HepG2 (cell line): ENCODE measurements at regions not wholly inside any gene's neighbourhood (a gene's known extent, or its start where the extent isn't known, plus 50 kb on each side); places are given as distances from the start of the nearest gene placed in this dataset.

ENCODE experiments used
- BCL6 ChIP-seq: IDR thresholded peaks from 2 replicates; pipeline ENCODE4 v1.6.1; 2016; ENCODE audit warnings: missing genetic modification reagents, missing compliant biosample characterization
- CHCHD3 ChIP-seq: sonication (generic); formaldehyde crosslinking; IDR thresholded peaks from 2 replicates; pipeline ENCODE4 v1.8.0; 2022; ENCODE audit warnings: mild to moderate bottlenecking, missing genetic modification reagents, moderate library complexity
- EHMT2 ChIP-seq: fragments of 200-600 bp; sonication (generic); IDR thresholded peaks from 2 replicates; pipeline ENCODE4 v1.7.0; 2017; ENCODE audit warnings: antibody characterized with exemption, low read depth, low read length, borderline replicate concordance
- ETV5 ChIP-seq: IDR thresholded peaks from 2 replicates; pipeline ENCODE4 v1.6.1; 2018; ENCODE audit warnings: missing biosample characterization, missing genetic modification reagents, inconsistent platforms, borderline replicate concordance
- HMG20B ChIP-seq: conservative IDR thresholded peaks from 2 replicates; pipeline ENCODE4 v1.6.1; 2016; ENCODE audit warnings: missing genetic modification reagents, missing compliant biosample characterization
- IKZF1 ChIP-seq: fragments of 450-650 bp; IDR thresholded peaks from 2 replicates; pipeline ENCODE4 v1.7.1; 2016
- ISX ChIP-seq: sonication (generic); formaldehyde crosslinking; conservative IDR thresholded peaks from 2 replicates; pipeline ENCODE4 v1.5.0; 2020; ENCODE audit warnings: missing genetic modification reagents
- MYNN ChIP-seq: sonication (generic); formaldehyde crosslinking; IDR thresholded peaks from 2 replicates; pipeline ENCODE4 v1.4.0; 2020; ENCODE audit warnings: mild to moderate bottlenecking, low read depth, missing genetic modification reagents
- SKI ChIP-seq: fragments of 450-650 bp; IDR thresholded peaks from one replicate; pipeline ENCODE4 v1.6.1; 2018; ENCODE audit warnings: mild to moderate bottlenecking; ENCODE audit not compliant: partially characterized antibody
- TGIF2 ChIP-seq: IDR thresholded peaks from 2 replicates; pipeline ENCODE4 v1.6.1; 2016; ENCODE audit warnings: control low read depth, missing compliant biosample characterization
- ZBED4 ChIP-seq: sonication (generic); formaldehyde crosslinking; IDR thresholded peaks from 2 replicates; pipeline ENCODE4 v1.4.0; 2020; ENCODE audit warnings: missing genetic modification reagents, borderline replicate concordance
- ZNF18 ChIP-seq: sonication (generic); formaldehyde crosslinking; IDR thresholded peaks from 2 replicates; pipeline ENCODE4 v1.8.0; 2022; ENCODE audit warnings: mild to moderate bottlenecking, missing genetic modification reagents; ENCODE audit not compliant: insufficient replicate concordance
- ZNF224 ChIP-seq: sonication (generic); formaldehyde crosslinking; IDR thresholded peaks from 2 replicates; pipeline ENCODE4 v1.5.0; 2020; ENCODE audit warnings: mild to moderate bottlenecking, missing genetic modification reagents
- ZNF232 ChIP-seq: sonication (generic); formaldehyde crosslinking; IDR thresholded peaks from 2 replicates; pipeline ENCODE4 v1.4.0; 2020; ENCODE audit warnings: missing genetic modification reagents, borderline replicate concordance
- ZNF362 ChIP-seq: sonication (generic); formaldehyde crosslinking; IDR thresholded peaks from 2 replicates; pipeline ENCODE4 v1.4.0; 2020; ENCODE audit warnings: missing genetic modification reagents, mild to moderate bottlenecking, borderline replicate concordance
- ZNF432 ChIP-seq: sonication (generic); formaldehyde crosslinking; IDR thresholded peaks from 2 replicates; pipeline ENCODE4 v1.5.0; 2020; ENCODE audit warnings: missing genetic modification reagents, mild to moderate bottlenecking, borderline replicate concordance
- ZNF614 ChIP-seq: IDR thresholded peaks from 2 replicates; pipeline ENCODE4 v1.6.1; 2018; ENCODE audit warnings: missing biosample characterization, missing genetic modification reagents, inconsistent platforms, borderline replicate concordance
- ZNF773 ChIP-seq: sonication (generic); formaldehyde crosslinking; IDR thresholded peaks from 2 replicates; pipeline ENCODE4 v1.4.0; 2020; ENCODE audit warnings: missing genetic modification reagents, borderline replicate concordance
- ZNF878 ChIP-seq: sonication (generic); formaldehyde crosslinking; IDR thresholded peaks from 2 replicates; pipeline ENCODE4 v1.8.1; 2023; ENCODE audit warnings: mild to moderate bottlenecking, missing genetic modification reagents, moderate library complexity
- ZNF883 ChIP-seq: sonication (generic); formaldehyde crosslinking; IDR thresholded peaks from 2 replicates; pipeline ENCODE4 v1.5.1; 2020; ENCODE audit warnings: mild to moderate bottlenecking, missing genetic modification reagents; ENCODE audit errors: not compliant biosample characterization
- ZUFSP ChIP-seq: sonication (generic); formaldehyde crosslinking; IDR thresholded peaks from 2 replicates; pipeline ENCODE4 v1.9.0; 2021; ENCODE audit warnings: missing genetic modification reagents, mild to moderate bottlenecking, borderline replicate concordance

GRCh38 chr2:42926434-42927333 is 134.3 kb upstream of the HAAO start (continued):
- TF ChIP-seq ZBED4 (CRISPR knock-in tag) (no peak), ZNF883 (CRISPR knock-in tag) (no peak), ZNF878 (no peak), ZNF614 (CRISPR knock-in tag) (no peak), ISX (no peak), ZNF362 (CRISPR knock-in tag) (no peak), HMG20B (CRISPR knock-in tag) (peak; percentile 27; the same call in 1 of the 2 replicates), BCL6 (CRISPR knock-in tag) (peak; percentile 66), TGIF2 (CRISPR knock-in tag) (0 out of 2 replicates have a peak, but pooled peaks have one; percentile 45), ZNF432 (no peak), EHMT2 (no peak), ETV5 (CRISPR knock-in tag) (peak; percentile 24; the same call in 1 of the 2 replicates), ZNF232 (peak; percentile 13; the same call in 1 of the 2 replicates), IKZF1 (no peak), ZNF773 (0 out of 2 replicates have a peak, but pooled peaks have one; percentile 42), ZUFSP (CRISPR knock-in tag) (no peak), MYNN (CRISPR knock-in tag) (no peak), ZNF224 (CRISPR knock-in tag) (peak; percentile 48; the same call in 1 of the 2 replicates), SKI (peak; percentile 15), CHCHD3 (CRISPR knock-in tag) (no peak), ZNF18 (CRISPR knock-in tag) (peak; percentile 94)
